ENCODE measurements at regions not wholly inside any gene's neighbourhood (a gene's known extent, or its start where the extent isn't known, plus 50 kb on each side); places are given as distances from the start of the nearest gene placed in this dataset.

- Histone ChIP-seq H3K4me3 (no peak overlapping the region), H3K36me3 (ENCODE audit: low read depth, missing control alignments) (no peaks in the 10 kb centered on the region), H3K27me3 (no peaks in the 10 kb centered on the region), H3K9me3 (no peaks in the 10 kb centered on the region), H3K4me1 (no peaks in the 10 kb centered on the region), H3K27ac (no peak overlapping the region)
- intact Hi-C loops (cut with DNase I; ENCODE audit: low total_unique reads), result no loop called here
- DNase-seq, result no peak
- TF ChIP-seq POLR2A (IDR thresholded peaks at IDR 0.05) (no peak), CTCF (IDR thresholded peaks at IDR 0.05) (no peak)
These were observed 548.9 kb upstream of the CLINT1 start for GRCh38 chr5:158407824-158408195.

- TF ChIP-seq CTCF (IDR thresholded peaks at IDR 0.05), result no peak
- TF ChIP-seq POLR2A (IDR thresholded peaks at IDR 0.05), result no peak
- intact Hi-C loops (cut with DNase I; ENCODE audit: low total_unique reads), result no loop called here
- no peaks in the 10 kb centered on the region for H3K4me1 ChIP-seq
- no peaks in the 10 kb centered on the region for H3K36me3 ChIP-seq (ENCODE audit: low read depth, missing control alignments)
- H3K4me3 ChIP-seq, result no peak overlapping the region
- WGBS, 2 donors, result 72 to 96% methylated on average over 4 of the region's 4 CpGs
- H3K27me3 ChIP-seq, result no peaks in the 10 kb centered on the region
- H3K27ac ChIP-seq, result no peak overlapping the region
- H3K9me3 ChIP-seq, result no peaks in the 10 kb centered on the region
- no peak for DNase-seq
These were observed 548.2 kb upstream of the CLINT1 start for GRCh38 chr5:158406884-158407823.

GRCh38 chr5:158398360-158399201 is 539.6 kb upstream of the CLINT1 start:
- no peaks in the 10 kb centered on the region for H3K9me3 ChIP-seq
- DNase-seq, result no peak
- WGBS, 2 donors, result 68 to 77% methylated on average over 6 of the region's 6 CpGs

GRCh38 chr5:158397278-158397677 is 538.3 kb upstream of the CLINT1 start:
- Histone ChIP-seq H3K36me3 (ENCODE audit: low read depth, missing control alignments) (no peaks in the 10 kb centered on the region), H3K27ac (no peak overlapping the region), H3K4me1 (no peaks in the 10 kb centered on the region), H3K9me3 (no peaks in the 10 kb centered on the region), H3K27me3 (no peaks in the 10 kb centered on the region), H3K4me3 (no peak overlapping the region)
- TF ChIP-seq CTCF (IDR thresholded peaks at IDR 0.05) (no peak), POLR2A (IDR thresholded peaks at IDR 0.05) (no peak)
- WGBS, 2 donors, result 81 to 89% methylated on average over 6 of the region's 6 CpGs
- DNase-seq, result no peak
- intact Hi-C loops (cut with DNase I; ENCODE audit: low total_unique reads), result no loop called here

More at GRCh38 chr5:158398360-158399201, 539.6 kb upstream of the CLINT1 start:
- no peaks in the 10 kb centered on the region for H3K27me3 ChIP-seq
- no peaks in the 10 kb centered on the region for H3K4me1 ChIP-seq
- intact Hi-C loops (cut with DNase I; ENCODE audit: low total_unique reads), result no loop called here
- TF ChIP-seq POLR2A (IDR thresholded peaks at IDR 0.05) (no peak), CTCF (IDR thresholded peaks at IDR 0.05) (no peak)
- H3K27ac ChIP-seq, result no peak overlapping the region
- H3K36me3 ChIP-seq (ENCODE audit: low read depth, missing control alignments), result no peaks in the 10 kb centered on the region
- no peak overlapping the region for H3K4me3 ChIP-seq
